HepG2 (cell line): ENCODE measurements at regions not wholly inside any gene's neighbourhood (a gene's known extent, or its start where the extent isn't known, plus 50 kb on each side); places are given as distances from the start of the nearest gene placed in this dataset.

Experiments
- ARID3A ChIP-seq: IDR thresholded peaks from 2 replicates; pipeline ENCODE4 v1.6.1; 2012; ENCODE audit warnings: low read depth, low read length, improper control_type of control experiment
- ATF1 ChIP-seq: IDR thresholded peaks from 2 replicates; pipeline ENCODE4 v1.6.1; 2016; ENCODE audit warnings: mild to moderate bottlenecking, control low read depth
- CBX2 ChIP-seq, 2 experiments: fragments of 200-600 bp in 1 of 2; sonication (generic); formaldehyde crosslinking in 1 of 2; IDR thresholded peaks; 2 replicates each; pipeline versions ENCODE4 v1.7.0 to v1.8.1; 2018 to 2022; ENCODE audit warnings: low read depth in 2 of 2, low read length in 1 of 2, mild to moderate bottlenecking in 1 of 2, missing genetic modification reagents in 1 of 2
- ETV5 ChIP-seq: IDR thresholded peaks from 2 replicates; pipeline ENCODE4 v1.6.1; 2018; ENCODE audit warnings: missing biosample characterization, missing genetic modification reagents, inconsistent platforms, borderline replicate concordance
- FOSL2 ChIP-seq: sonication (generic); formaldehyde crosslinking; IDR thresholded peaks from 2 replicates; pipeline ENCODE4 v1.4.0; 2020; ENCODE audit warnings: missing genetic modification reagents
- GATA4 ChIP-seq: sonication (generic); IDR thresholded peaks from 2 replicates; pipeline ENCODE4 v1.6.1; 2016; ENCODE audit warnings: antibody characterized with exemption, low read depth, borderline replicate concordance
- GATAD1 ChIP-seq: IDR thresholded peaks from 2 replicates; pipeline ENCODE4 v1.6.1; 2016; ENCODE audit warnings: missing genetic modification reagents, missing compliant biosample characterization
- IKZF5 ChIP-seq: IDR thresholded peaks from 2 replicates; pipeline ENCODE4 v1.6.1; 2018; ENCODE audit warnings: missing genetic modification reagents, mild to moderate bottlenecking, missing compliant biosample characterization
- NFE2L1 ChIP-seq: sonication (generic); formaldehyde crosslinking; IDR thresholded peaks from 2 replicates; pipeline ENCODE4 v1.4.0; 2020; ENCODE audit warnings: missing genetic modification reagents, mild to moderate bottlenecking, borderline replicate concordance
- NFKBIZ ChIP-seq: IDR thresholded peaks from 2 replicates; pipeline ENCODE4 v1.6.1; 2018; ENCODE audit warnings: missing genetic modification reagents, missing compliant biosample characterization
- RARA ChIP-seq: IDR thresholded peaks from 2 replicates; pipeline ENCODE4 v1.6.1; 2016; ENCODE audit warnings: missing genetic modification reagents, missing compliant biosample characterization
- RBFOX2 ChIP-seq: fragments of 200-400 bp; formaldehyde crosslinking; IDR thresholded peaks from 2 replicates; pipeline ENCODE4 v1.6.1; 2017; ENCODE audit warnings: low read depth, mild to moderate bottlenecking, low read length
- RFX1 ChIP-seq: fragments of 450-650 bp; IDR thresholded peaks from 2 replicates; pipeline ENCODE4 v1.6.1; 2017
- SP4 ChIP-seq: sonication (generic); formaldehyde crosslinking; IDR thresholded peaks from 2 replicates; pipeline ENCODE4 v1.8.1; 2023; ENCODE audit warnings: mild to moderate bottlenecking, missing genetic modification reagents
- TAF1 ChIP-seq: sonication (generic); formaldehyde crosslinking; IDR thresholded peaks from 2 replicates; pipeline ENCODE4 v1.4.0; 2020; ENCODE audit warnings: missing genetic modification reagents
- TARDBP ChIP-seq: sonication (generic); formaldehyde crosslinking; IDR thresholded peaks from 2 replicates; pipeline ENCODE4 v1.8.0; 2022; ENCODE audit warnings: mild to moderate bottlenecking, missing genetic modification reagents
- ZFP41 ChIP-seq: sonication (generic); formaldehyde crosslinking; IDR thresholded peaks from 2 replicates; pipeline ENCODE4 v1.4.0; 2020; ENCODE audit warnings: mild to moderate bottlenecking, missing genetic modification reagents, borderline replicate concordance
- ZMYM4 ChIP-seq: sonication (generic); formaldehyde crosslinking; IDR thresholded peaks from 2 replicates; pipeline ENCODE4 v1.8.1; 2023; ENCODE audit warnings: mild to moderate bottlenecking, missing genetic modification reagents
- ZNF546 ChIP-seq: sonication (generic); formaldehyde crosslinking; conservative IDR thresholded peaks from 2 replicates; pipeline ENCODE4 v1.8.1; 2023; ENCODE audit warnings: mild to moderate bottlenecking, missing genetic modification reagents
- ZNF556 ChIP-seq: sonication (generic); formaldehyde crosslinking; IDR thresholded peaks from 2 replicates; pipeline ENCODE4 v1.4.0; 2020; ENCODE audit warnings: mild to moderate bottlenecking, missing genetic modification reagents, borderline replicate concordance
- ZNF558 ChIP-seq: sonication (generic); formaldehyde crosslinking; IDR thresholded peaks from 2 replicates; pipeline ENCODE4 v1.9.0; 2022; ENCODE audit warnings: mild to moderate bottlenecking, missing genetic modification reagents, borderline replicate concordance
- ZNF616 ChIP-seq: sonication (generic); formaldehyde crosslinking; IDR thresholded peaks from 2 replicates; pipeline ENCODE4 v1.5.0; 2020; ENCODE audit warnings: low read depth, mild to moderate bottlenecking, missing genetic modification reagents
- ZNF761 ChIP-seq: sonication (generic); formaldehyde crosslinking; conservative IDR thresholded peaks from 2 replicates; pipeline ENCODE4 v1.4.0; 2020; ENCODE audit warnings: mild to moderate bottlenecking, missing genetic modification reagents
- TF ChIP-seq, protein P1 (sequence below): conservative IDR thresholded peaks from 2 replicates; pipeline ENCODE4 v1.6.1; 2018; ENCODE audit warnings: missing genetic modification reagents
- TF ChIP-seq, protein P2 (sequence below): sonication (generic); formaldehyde crosslinking; conservative IDR thresholded peaks from 2 replicates; pipeline ENCODE4 v1.4.0; 2020; ENCODE audit warnings: missing genetic modification reagents

GRCh38 chr20:23147964-23148730 is 62.0 kb upstream of the CD93 start (continued):
- TF ChIP-seq ZNF616 (CRISPR knock-in tag) (no peak), NFKBIZ (peak; percentile 77; the same call in 1 of the 2 replicates), TARDBP (no peak), ETV5 (CRISPR knock-in tag) (peak; percentile 96), ARID3A (peak; percentile 54), NFE2L1 (CRISPR knock-in tag) (no peak), ZNF546 (no peak), GATAD1 (CRISPR knock-in tag) (0 out of 2 replicates have a peak, but pooled peaks have one; percentile 61), FOSL2 (peak; percentile 96), ZNF558 (peak; percentile 33; the same call in 1 of the 2 replicates), ZNF761 (peak; percentile 51; the same call in 1 of the 2 replicates), GATA4 (peak; percentile 40; the same call in 1 of the 2 replicates), RBFOX2 (0 out of 2 replicates have a peak, but pooled peaks have one; percentile 35), RARA (CRISPR knock-in tag) (peak; percentile 75; the same call in 1 of the 2 replicates), ZNF556 (CRISPR knock-in tag) (peak; percentile 19), SP4 (CRISPR knock-in tag) (peak; percentile 42; the same call in 1 of the 2 replicates), TAF1 (CRISPR knock-in tag) (peak; percentile 59), ZFP41 (CRISPR knock-in tag) (no peak), RFX1 (peak; percentile 7; the same call in 1 of the 2 replicates), ATF1 (CRISPR knock-in tag) (peak; percentile 74), ZMYM4 (CRISPR knock-in tag) (peak; percentile 31; the same call in 1 of the 2 replicates), CBX2 (IDR thresholded peaks at IDR 0.05; ENCODE audit: low read depth, low read length) (no peak), CBX2 (CRISPR knock-in tag; IDR thresholded peaks at IDR 0.05; ENCODE audit: low read depth) (peak; percentile 54; the same call in 1 of the 2 replicates), IKZF5 (CRISPR knock-in tag) (peak; percentile 83)
- TF ChIP-seq, protein P1, sequence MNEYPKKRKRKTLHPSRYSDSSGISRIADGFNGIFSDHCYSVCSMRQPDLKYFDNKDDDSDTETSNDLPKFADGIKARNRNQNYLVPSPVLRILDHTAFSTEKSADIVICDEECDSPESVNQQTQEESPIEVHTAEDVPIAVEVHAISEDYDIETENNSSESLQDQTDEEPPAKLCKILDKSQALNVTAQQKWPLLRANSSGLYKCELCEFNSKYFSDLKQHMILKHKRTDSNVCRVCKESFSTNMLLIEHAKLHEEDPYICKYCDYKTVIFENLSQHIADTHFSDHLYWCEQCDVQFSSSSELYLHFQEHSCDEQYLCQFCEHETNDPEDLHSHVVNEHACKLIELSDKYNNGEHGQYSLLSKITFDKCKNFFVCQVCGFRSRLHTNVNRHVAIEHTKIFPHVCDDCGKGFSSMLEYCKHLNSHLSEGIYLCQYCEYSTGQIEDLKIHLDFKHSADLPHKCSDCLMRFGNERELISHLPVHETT (CRISPR knock-in tag): peak; percentile 38; the same call in 1 of the 2 replicates
- TF ChIP-seq, protein P2, sequence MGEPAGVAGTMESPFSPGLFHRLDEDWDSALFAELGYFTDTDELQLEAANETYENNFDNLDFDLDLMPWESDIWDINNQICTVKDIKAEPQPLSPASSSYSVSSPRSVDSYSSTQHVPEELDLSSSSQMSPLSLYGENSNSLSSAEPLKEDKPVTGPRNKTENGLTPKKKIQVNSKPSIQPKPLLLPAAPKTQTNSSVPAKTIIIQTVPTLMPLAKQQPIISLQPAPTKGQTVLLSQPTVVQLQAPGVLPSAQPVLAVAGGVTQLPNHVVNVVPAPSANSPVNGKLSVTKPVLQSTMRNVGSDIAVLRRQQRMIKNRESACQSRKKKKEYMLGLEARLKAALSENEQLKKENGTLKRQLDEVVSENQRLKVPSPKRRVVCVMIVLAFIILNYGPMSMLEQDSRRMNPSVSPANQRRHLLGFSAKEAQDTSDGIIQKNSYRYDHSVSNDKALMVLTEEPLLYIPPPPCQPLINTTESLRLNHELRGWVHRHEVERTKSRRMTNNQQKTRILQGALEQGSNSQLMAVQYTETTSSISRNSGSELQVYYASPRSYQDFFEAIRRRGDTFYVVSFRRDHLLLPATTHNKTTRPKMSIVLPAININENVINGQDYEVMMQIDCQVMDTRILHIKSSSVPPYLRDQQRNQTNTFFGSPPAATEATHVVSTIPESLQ (CRISPR knock-in tag): no peak
